HG03103 (cell line): ENCODE measurements at regions not wholly inside any gene's neighbourhood (a gene's known extent, or its start where the extent isn't known, plus 50 kb on each side); places are given as distances from the start of the nearest gene placed in this dataset.

Experiments
- ATAC-seq: cut with Tn5 transposase; IDR thresholded peaks from one replicate; pipeline ENCODE4 v1.9.1; 2021; ENCODE audit warnings: low read depth; ENCODE audit not compliant: unreplicated experiment

DNA sequence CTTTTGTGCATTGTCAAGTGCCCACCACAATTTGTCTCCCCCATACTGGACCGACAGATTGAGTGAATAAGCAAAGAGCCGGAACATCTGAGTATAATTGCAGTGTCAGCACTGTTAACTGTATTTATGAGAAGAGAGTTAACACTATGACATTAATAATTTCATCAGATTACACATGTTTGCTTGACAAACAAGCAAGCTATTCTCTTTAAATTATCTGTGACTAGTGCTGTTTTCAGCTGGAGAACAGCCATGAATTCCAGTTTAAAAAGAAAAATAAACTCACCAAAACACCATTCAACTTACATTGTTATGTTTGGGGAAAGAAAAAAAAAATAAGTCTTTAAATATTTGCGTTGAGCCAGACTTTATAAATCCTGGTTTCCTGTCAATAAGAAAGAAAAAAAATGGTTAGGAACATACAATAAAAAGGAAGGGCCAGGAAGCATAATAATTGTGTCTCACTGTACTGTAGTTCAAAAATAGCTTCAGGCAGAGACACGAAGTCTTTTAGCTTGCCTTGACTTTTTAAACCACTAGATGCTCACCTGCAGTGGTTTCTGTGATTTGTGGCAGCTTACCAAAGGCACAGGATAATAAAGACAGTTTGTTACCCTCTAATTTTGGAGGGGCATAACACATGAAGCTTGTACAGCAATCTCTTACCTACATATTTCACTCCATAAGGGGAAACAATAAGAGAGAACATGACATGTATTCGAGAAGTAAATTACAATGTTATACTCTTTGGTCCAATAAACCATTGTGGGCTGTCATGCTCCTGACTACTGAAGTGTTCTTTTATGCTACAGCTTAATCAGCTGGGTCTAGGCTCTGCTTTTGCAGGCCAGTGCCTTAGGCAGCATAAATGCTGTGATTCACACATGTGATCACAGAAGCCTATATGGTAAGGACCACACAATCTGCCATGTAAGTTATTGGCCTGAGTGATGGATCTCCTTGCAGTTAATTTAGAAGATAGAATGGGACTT is 302.0 kb upstream of the ADGRL2 start:
- ATAC-seq, result no peak

DNA sequence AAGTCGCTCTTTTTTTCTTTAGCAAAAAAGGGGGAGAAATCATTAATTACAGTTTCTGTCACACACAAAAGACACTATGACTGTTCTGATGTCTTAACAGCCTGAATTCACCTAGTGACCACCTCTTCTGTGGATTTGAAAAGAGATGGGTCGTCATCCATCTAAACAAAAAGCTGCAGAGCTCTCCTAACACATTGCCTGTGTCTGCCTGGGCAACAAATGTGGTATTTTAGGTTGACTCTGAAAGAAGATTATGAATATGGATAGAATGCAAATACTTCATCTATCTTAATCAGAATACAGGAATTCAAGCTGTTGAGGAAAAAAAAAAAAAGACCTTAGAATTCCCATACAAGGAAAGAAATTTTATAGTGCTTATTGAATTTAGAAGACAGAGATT is 304.4 kb upstream of the ADGRL2 start:
- ATAC-seq, result no peak

DNA sequence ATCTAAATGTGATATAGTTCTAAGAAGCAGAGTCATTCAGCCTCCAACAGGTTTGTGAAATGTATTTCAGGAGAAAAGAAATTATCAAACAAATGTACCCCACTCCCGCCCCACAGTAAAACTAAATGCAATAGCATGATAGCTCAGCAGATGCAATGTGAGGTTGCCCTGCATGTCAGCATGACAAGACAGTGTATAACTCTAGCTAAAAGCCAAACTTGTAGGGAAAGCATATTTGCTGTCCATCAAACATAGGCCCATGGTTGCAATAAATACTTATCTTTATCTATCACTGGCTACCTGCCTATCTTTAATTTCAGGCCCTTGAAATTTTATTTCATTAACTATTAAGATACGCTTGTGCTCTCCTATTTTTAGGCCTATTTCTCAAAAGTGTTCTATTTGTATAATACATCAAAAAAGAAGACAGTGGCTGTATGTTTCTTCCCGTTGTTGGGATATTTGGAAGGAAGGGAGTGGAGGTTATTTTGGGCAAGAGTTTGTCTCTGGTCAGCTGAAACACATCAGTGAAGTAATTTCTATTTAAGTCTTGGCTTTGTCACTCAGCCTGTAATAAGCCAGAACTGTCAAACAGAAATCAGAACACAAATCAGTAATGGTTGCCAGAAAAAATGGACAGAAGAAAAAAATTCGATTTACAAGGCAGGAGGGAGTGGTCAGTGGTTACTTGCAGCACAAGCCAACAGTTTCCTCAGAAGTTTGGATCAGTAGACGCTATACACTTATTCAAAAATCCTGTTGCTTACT is 307.4 kb upstream of the ADGRL2 start:
- ATAC-seq, result no peak

DNA sequence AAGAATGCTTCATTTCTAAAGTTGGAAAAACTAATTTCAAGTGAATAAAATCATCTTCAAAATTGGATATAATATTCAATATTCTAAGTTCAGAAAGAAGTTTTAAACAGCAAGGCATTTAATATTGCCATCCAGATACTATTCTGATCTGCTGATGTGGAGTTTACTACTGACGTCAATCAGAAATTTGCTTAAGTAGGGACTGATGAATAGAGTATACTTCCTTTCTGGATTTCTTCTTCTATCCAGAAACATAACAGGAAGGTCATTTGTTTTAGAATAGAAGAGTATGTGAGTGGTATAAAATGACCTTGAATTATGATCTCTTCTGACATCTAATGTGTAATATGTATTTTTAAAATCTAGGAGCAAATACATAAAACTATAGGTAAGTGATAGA is 308.1 kb upstream of the ADGRL2 start:
- ATAC-seq, result no peak

DNA sequence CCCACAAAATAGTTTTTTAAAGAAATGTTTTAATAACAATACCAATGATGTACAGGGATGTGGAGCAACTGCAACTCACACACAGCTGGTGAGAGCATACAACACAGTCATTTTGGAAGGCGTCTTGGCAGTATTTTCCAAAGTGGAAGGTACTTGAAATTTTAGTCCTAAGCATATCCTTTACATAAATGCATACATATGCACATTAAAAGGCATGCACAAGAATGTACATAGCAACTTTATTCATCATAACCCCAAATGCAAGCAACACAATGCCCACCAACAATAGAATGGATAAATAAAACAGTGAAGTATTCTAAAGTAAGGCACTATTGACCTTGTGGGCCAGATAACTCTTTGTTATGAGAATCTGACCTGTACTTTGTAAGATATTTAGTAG is 310.1 kb upstream of the ADGRL2 start:
- no peak for ATAC-seq

DNA sequence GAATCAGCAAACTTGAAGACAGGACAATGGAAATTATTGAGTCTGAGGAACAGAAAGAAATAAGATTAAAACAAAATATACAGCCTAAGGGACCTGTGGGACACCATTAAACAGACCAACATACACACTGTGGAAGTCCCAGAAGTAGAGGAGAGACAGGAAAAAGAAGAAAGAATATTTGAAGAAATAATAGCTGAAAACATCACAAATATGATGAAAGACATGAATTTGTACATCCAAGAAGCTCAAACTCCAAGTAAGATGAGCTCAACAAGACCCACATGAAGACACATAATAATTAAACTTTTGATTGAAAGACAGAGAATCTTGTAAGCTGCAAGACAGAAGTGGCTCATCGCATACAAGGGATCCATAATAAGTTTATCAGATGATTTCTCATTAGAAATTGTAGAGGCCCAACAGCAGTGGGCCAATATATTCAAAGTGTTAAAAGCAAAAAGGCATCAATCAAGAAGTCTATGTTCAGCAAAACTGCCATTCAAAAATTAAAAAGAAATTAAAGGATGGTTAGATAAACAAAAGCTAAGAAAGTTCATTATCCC is 311.3 kb upstream of the ADGRL2 start:
- no peak for ATAC-seq

DNA sequence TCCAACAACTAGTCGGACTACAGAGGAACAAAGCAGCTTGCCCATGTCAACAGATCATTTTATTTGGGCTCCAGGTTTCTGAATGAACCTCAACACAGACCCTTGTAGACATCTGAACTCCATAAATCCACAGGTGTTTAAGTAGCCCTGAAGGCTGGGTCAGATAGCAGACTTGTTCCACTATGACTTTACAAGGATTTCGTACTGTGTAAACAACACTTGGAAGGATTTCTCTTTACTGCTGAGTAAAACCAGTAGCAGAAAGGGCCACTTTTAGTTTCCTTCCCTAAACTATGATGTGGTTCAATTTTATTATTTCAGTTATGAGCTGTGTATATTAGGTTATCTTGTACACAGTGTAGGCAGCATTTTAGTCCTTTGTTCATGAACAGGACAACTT is 316.4 kb upstream of the ADGRL2 start:
- ATAC-seq, result no peak

DNA sequence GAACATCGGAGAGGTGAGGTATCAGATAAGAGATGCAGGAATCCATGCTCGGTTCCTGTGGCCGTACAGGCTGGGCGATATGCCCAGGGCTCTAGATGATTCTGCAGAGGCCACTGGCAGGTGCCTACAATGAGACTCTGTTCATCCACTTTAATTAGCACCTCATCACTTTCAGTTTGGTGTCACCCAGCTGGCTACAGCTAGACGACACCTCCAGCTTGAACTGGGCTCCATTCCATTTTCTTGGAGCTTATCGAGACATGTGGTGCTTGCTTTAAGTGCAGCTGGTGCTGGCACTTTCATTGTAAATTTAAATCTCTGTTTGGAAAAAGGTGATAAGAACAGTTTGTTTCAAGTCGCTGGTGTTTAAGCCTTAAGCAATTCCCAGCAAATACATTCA is 322.5 kb upstream of the ADGRL2 start:
- ATAC-seq, result no peak

DNA sequence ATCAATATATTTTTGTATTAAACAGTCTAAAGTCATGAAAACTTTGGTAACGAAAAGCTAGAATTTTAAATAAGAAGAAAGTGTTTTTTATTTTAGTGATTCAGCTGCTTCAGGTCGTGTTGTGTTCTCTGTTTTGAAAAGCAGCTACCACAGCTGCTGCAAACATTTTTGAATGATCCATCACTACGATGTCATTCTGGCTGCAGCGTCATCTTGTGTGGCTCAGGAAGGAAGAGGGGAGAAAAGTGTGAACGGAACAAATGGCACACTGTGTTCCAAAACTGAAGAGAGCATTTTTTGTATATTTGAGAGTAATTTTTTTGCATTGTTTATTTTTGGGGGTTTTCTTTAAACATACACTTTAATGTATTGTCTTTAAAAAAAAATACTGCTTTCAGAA is 323.0 kb upstream of the ADGRL2 start:
- ATAC-seq, result no peak

DNA sequence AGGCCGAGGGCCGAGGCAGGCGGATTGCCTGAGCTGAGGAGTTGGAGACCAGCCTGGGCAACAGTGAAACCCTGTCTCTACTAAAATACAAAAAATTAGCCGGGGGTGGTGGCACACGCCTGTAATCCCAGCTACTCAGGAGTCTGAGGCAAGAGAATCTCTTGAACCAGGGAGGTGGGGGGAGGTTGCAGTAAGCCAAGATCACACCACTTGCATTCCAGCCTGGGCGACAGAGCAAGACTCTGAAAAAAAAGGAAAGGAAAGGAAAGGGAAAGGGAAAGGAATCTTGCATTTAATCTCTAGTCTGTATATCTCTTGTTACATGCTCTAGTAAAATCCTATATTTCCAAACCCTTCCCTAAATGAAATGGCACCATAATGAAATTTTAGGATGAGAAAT is 328.3 kb upstream of the ADGRL2 start:
- no peak for ATAC-seq

DNA sequence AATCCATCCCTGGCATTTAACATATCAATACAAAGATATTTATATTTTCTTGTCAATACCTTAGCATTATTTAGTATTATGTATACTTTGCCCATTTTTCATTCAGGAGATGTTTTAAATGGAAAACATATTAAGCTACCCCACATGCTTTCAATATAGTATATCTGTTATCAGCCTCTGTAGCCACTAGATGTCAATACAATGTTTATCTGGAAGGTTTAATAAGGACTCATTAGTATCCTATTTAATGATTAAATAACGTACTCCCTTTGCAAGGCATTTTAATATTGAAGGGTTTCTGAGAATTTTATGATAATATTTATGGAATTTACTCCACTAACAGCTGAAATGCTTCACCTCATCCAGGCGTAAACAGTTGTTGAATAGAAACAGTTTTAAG is 329.5 kb upstream of the ADGRL2 start:
- ATAC-seq, result no peak

DNA sequence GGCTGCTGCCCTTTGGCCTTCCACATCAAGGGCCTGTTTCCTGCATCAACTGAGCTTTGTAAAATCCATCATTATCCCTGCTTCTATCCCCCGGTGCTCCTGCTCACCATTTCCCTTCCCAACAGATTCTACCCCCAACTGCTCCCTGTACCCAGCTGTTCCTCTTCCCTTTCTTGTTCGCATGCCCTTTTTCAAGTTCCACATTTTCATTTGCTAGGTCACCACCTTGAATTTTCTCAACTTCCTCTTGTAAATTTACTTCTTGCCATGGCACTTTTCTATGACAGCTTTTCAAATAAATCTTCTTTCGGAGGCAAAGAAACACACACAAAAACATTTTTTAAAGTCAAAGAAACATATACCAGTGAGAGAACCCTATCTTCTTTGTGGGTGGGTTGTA is 330.5 kb upstream of the ADGRL2 start:
- ATAC-seq, result no peak

DNA sequence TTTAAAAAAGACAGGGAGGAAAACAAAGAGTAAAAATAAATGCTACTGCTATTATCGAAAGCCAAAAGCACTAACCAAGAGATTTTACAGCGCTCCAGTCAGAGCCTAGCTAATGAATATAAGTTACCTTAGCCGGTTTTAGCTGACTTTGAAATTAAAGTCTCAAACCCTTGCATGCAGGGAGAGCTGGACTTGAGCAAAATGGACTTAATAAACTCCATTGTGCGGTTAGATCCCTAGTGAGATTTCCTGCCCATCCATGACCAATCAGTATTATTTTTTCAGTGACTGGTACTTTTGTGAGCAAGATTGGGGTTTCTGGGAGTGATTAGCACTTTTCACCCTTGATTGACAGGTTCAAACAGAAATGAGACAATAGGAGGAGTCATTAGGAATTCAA is 333.4 kb upstream of the ADGRL2 start:
- no peak for ATAC-seq

DNA sequence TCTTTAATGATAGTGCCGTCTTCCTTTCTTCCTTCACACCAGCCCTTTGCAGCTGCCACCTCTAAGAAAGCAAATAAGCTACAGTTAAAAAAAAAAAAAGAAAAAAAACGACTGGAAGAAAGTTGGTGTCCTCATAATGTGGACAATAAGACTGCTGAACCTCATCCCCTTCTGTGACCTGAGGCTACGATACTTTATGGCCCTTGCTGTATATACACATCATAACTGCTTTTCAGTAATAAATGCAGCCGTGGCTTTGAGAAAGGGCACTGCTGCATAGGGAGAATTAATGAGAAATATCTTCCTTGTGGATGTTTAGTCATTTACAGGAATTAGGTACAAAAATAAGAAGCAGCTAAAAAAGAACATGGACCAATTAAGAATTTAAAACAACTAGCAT is 333.8 kb upstream of the ADGRL2 start:
- ATAC-seq, result no peak

DNA sequence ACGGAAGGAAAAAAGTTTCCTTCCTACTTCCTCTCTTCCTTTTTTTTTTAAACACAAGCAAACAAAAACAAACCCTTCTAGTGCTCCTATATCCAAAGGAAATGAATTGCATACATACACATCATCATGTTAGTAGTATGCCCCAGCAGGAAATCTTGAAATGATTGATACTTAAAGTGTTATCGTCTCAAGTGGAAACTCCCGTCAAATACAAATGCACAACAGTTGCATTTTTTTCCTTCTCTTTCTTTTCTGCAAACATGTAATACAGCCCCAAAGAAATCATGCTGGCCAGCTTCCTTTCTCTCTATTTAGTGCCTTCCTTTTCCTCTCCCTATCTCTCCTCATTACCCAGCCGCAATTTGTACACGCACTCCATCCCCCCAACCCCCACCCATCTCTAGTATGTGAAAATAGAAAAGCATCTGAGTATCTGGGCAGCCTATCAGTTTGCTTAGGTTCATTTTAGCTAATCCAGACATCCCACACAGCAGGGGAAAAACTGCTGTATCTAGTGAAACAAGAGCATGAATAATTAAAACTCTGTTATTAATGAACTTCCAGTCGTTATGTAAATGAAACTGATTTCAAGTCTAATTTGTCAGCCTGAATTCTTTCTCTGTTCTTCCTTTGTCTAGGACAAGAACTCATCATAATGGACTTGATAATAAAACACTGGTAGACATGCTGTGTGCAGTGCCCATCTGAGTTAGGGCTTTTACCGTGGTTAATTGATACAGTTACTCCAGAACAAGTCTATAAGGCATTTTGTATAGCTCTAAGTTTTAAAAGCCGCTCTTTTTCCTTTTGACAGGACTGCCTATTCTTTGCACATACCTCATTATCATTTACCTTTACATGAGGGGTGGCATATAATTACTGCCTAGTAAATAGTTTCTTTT is 336.5 kb upstream of the ADGRL2 start:
- no peak for ATAC-seq

DNA sequence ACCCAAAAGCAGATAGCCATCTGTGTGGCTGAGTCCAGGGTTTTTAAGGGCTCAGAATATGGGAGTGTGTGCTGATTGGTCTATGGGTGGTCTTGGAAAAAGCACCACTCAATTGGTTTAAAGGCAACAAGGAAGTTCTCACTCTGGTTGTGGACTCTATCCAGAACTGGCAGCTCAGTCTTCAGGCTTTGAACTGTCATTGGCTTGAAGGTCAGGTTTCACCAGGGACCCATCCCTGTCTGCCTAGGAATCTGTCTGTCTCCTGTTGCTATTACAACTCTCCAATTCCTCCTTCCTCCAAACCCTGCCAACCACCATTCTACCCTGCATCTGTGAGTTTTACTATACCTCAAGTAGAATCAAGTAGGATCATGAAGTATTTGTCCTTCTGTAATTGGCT is 341.7 kb upstream of the ADGRL2 start:
- ATAC-seq, result no peak

DNA sequence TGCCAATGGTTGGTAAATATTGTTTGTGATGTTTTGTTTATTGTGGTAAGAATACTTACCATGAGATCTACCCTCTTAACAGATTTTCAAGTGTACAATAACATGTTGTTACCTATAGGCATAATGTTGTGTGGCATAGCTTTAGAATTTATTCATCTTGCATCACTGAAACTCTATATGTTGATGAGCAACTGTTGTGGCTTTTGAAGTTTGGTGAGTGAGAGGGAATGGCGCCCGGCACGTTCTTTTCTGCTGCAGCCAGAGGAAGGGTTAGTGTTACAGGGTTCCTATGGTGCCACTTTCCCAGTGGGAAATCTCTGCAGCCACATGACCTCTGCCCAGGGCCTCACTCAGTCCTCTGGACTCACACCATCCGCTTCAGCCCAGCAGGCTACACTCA is 342.5 kb upstream of the ADGRL2 start:
- ATAC-seq, result no peak

DNA sequence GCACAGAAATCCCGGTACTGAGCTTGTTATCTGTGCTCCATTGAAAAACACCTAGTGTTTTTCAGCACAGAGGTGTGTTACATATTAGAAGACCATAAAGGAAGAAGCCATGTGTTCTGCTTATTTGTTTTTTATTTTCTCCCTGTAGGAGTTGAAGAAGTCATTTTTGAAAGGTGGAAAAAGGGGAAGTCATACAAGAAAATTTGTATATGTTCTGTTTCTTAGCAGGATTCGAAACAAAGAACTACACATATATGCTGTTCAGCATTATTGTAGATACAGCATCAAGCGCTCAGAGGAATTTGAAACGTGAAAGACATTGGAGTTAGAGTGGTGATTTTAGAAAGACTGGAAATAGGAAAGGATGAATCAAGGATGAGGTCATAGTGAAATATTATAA is 345.3 kb upstream of the ADGRL2 start:
- no peak for ATAC-seq

DNA sequence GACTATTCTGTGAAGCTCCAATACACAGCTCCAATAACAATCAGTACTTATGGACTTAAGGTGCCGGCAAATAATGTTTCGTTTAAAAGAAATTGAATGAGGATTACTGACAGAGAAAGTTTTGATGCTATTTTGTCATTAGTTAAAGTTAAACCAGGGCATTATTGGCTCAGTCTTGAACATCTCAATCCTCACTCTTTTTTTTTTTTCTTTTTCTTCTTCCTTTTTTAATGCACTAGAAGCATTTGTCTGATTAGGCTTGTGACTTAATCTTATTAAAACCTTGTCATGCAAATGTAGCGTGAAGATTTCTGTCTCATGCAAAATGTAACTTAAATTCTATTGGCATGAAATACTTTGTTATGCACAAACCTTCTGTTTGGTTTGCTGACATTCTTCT is 346.8 kb upstream of the ADGRL2 start:
- no peak for ATAC-seq

DNA sequence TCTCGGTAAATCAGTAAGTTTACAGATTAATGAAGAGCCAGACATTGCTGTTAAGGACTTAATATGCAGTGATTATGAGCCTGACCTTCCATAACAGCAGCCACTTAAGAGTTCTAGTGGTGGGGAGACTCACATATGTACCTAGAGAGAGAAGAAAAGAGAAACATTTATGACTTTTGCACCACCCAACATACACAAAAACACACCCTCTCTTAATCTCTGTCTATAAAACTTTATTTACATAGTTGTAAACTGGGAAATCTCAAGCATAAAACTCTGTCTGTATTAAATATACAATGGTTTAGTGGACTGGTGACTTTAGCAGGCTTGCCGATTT is 347.4 kb upstream of the ADGRL2 start:
- no peak for ATAC-seq
